Spleen (tissue), 7 donors: ENCODE measurements at regions not wholly inside any gene's neighbourhood (a gene's known extent, or its start where the extent isn't known, plus 50 kb on each side); places are given as distances from the start of the nearest gene placed in this dataset.

Source experiments
- CTCF ChIP-seq, 11 experiments: fragments of 200-600 bp in 7 of 11; fragments of 450-650 bp in 4 of 11; sonication (generic) in 4 of 11; IDR thresholded peaks in 8 of 11; conservative IDR thresholded peaks in 3 of 11; 1 replicate in 7 of 11; 2 replicates in 4 of 11; pipeline versions ENCODE4 v1.4.0 to v1.8.0; 2016 to 2021; ENCODE audit warnings: antibody characterized with exemption in 11 of 11, inconsistent platforms in 4 of 11, mild to moderate bottlenecking in 1 of 11
- POLR2A ChIP-seq, 3 donors: fragments of 450-650 bp; IDR thresholded peaks; one replicate each; pipeline ENCODE4 v1.5.1; 2017; ENCODE audit warnings: antibody characterized with exemption in 3 of 3, mild to moderate bottlenecking in 1 of 3
- POLR2AphosphoS5 ChIP-seq, 3 donors: sonication (generic); formaldehyde crosslinking; IDR thresholded peaks; one replicate each; pipeline ENCODE4 v1.5.1; 2017; ENCODE audit warnings: antibody characterized with exemption in 3 of 3
- donor health status: DM: no; HTN: no; CAD: no; lungs with moderate emphysema.
- donor health status: DM: no; HTN: no; CAD: no.
- donor health status: DM: no; HTN: no; CAD: no.

GRCh38 chr11:60610702-60611101, 88.7 kb upstream of the MS4A8 start:
- no peak for TF ChIP-seq CTCF (IDR thresholded peaks at IDR 0.05 in 8 of 11, conservative IDR thresholded peaks at IDR 0.05 in 3 of 11)
- TF ChIP-seq POLR2A (IDR thresholded peaks at IDR 0.05), result no peak
- no peak for TF ChIP-seq POLR2AphosphoS5 (IDR thresholded peaks at IDR 0.05)
